ENCODE measurements at regions not wholly inside any gene's neighbourhood (a gene's known extent, or its start where the extent isn't known, plus 50 kb on each side); places are given as distances from the start of the nearest gene placed in this dataset.

DNA sequence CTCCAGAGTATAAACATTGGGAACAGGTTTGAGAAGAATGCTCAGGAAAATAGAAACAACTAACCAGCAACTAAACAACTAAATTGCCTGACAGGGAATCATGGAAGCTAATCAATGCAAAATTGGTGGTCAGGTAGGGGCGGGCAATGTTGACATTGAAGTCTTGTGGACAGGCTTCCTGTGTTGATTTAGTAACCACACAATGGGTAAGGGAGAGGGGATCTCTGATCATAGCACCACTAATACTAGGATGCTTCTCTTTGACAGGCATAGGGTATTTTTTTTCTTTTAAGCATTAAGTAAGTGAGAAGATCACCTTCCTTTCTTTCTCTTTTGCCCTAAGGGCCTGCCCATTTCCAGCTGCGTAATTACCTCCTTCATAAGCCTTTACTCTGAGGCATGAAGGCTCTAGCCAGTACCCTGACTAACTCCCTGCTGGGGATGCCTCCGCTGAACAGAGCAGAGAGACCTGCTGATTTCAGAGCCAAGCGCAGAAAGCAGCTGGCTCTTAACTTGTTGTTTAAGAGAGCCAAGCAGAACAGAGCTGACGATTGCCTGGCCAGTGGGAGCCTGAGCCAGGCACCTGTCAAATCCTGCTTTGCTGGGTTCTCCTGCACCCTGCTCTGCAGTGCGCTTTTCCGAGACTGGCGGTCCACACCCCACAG, 118.7 kb downstream of the BMP2 start:
- no peak for DNase-seq (ENCODE audit: low spot score)

DNA sequence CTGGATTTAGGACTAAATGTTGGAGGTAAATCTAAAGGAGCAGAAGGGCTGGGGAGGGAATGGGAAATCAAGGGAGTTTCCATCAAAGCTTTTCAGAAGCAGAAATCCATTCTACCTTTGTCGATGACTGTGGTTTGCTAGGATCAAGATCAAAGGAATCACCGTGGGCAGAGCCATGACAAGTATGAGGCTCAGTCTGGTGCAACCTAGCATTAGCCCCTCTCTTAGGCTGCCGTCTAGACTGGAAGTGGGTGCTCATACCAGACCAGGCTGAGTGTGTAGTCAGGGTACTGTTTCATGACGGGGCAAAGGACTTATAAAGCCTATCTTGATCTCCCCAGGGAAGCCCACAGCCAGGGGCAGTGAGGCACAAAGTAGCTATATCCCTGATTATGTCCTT, 120.5 kb downstream of the BMP2 start:
- DNase-seq (ENCODE audit: low spot score): no peak

- no peak for DNase-seq (ENCODE audit: low spot score)
Observed at GRCh38 chr20:6888736-6889395, 121.4 kb downstream of the BMP2 start.

- no peak for DNase-seq (ENCODE audit: low spot score)
Observed at GRCh38 chr20:6892724-6893123, 125.2 kb downstream of the BMP2 start.

- no peak for DNase-seq (ENCODE audit: low spot score)
Observed at GRCh38 chr20:6898928-6899327, 131.4 kb downstream of the BMP2 start.

- DNase-seq (ENCODE audit: low spot score): no peak
Observed at GRCh38 chr20:6906871-6907270, 139.4 kb downstream of the BMP2 start.

DNA sequence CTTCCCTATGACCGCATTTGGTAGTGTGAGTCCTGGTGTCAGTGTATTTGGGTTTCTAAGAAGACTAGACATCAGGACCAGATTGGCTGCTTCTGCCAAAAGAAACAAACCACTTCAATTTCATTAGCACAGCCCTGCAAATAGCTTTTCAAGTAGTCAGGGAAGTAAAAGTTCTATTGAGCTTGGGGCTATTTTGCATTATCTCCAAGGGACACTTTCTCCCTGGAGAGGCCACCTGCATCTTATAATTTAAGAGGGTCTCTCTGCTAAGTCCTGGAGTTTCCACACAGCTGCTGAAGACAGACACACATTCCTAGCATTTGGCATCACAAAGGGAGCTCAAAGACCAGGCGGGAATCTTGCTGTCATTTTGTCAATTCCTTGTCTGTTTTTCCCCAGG, 141.2 kb downstream of the BMP2 start:
- no peak for DNase-seq (ENCODE audit: low spot score)

GRCh38 chr20:6909608-6910007, 142.1 kb downstream of the BMP2 start:
- no peak for DNase-seq (ENCODE audit: low spot score)

- no peak for DNase-seq (ENCODE audit: low spot score)
Observed at GRCh38 chr20:6914986-6915385, 147.5 kb downstream of the BMP2 start.

GRCh38 chr20:6916938-6917337, 149.5 kb downstream of the BMP2 start:
- DNase-seq (ENCODE audit: low spot score): no peak

DNA sequence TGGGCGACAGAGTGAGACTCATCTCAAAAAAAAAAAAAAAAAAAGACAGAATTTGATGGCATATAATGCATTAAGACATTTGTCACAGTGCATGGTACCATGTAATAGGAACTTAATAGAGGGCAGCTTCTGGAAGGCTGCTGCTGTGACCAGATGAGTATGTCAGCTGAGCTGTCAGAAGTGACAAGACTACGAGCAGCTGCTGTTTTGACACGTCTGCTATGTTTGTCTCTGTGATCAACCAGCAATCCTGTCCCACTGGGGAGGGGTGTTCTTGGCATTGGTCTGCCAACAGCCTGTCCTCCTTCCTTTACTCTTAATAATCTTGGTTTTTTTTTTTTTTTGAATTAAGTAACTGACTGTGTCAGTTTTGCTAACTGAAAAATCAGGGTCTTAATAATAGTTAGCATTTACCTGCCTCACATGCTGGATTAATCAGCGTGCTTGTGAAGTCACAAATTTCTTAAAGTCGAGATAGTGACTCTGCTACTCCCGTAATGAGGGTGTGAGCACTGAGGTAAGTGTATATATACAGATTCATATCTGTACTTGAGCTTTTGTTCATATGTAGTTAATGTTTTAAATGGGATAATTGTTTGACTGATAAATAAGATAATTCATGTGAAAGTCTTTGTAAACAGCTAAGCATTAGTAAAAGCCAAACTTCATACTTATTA, 152.4 kb downstream of the BMP2 start:
- no peak for DNase-seq (ENCODE audit: low spot score)

GRCh38 chr20:6920991-6921613, 153.6 kb downstream of the BMP2 start:
- DNase-seq (ENCODE audit: low spot score): no peak

- DNase-seq (ENCODE audit: low spot score): no peak
Observed at GRCh38 chr20:6921717-6922386, 154.4 kb downstream of the BMP2 start.

- DNase-seq (ENCODE audit: low spot score): no peak
Observed at GRCh38 chr20:6924681-6925080, 157.2 kb downstream of the BMP2 start.

GRCh38 chr20:6925744-6926278, 158.3 kb downstream of the BMP2 start:
- DNase-seq (ENCODE audit: low spot score): no peak

GRCh38 chr20:6940048-6940447, 172.6 kb downstream of the BMP2 start:
- DNase-seq (ENCODE audit: low spot score): no peak

DNA sequence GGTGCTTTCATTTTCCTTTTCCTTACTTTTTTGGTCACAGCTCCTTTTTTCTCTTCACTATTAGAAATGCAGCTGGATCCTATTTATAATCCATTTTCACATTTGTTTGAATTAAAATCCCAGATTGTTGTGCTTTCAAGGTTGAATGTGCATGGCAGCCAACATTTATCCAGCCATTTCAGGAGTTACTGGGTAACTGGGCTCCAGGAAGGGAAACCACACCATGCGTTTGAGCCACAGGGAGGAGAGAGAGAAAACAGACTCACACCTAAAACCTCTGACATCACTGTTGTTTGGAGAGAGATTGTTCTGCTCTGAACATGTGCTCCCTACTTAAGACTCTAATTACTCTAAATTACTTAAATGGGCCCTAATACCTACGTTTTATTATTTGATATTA, 173.4 kb downstream of the BMP2 start:
- no peak for DNase-seq (ENCODE audit: low spot score)

DNA sequence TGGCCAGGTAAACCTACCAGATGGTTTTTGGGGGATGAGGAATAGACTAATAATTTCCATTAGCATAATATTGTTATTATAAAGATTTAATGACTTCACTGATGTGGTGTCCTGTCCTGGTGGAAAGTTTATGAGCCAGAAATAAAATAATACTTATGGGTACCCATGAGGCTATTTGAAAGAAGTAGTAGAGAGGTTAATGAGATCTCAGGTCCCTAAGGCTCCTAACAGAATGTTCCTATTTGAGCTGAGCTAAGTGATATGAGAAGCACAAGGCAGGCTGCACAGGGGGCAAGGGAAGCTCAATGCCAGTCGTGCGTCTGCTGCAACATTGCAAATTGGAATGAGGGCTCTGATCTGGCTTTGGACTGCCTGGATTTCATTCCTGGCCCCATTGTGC, 174.1 kb downstream of the BMP2 start:
- DNase-seq (ENCODE audit: low spot score): no peak

- no peak for DNase-seq (ENCODE audit: low spot score)
Observed at GRCh38 chr20:6942266-6942665, 174.8 kb downstream of the BMP2 start.

- DNase-seq (ENCODE audit: low spot score): no peak
Observed at GRCh38 chr20:6944292-6944691, 176.8 kb downstream of the BMP2 start.

- DNase-seq (ENCODE audit: low spot score): no peak
Observed at GRCh38 chr20:6953611-6954010, 186.1 kb downstream of the BMP2 start.

DNA sequence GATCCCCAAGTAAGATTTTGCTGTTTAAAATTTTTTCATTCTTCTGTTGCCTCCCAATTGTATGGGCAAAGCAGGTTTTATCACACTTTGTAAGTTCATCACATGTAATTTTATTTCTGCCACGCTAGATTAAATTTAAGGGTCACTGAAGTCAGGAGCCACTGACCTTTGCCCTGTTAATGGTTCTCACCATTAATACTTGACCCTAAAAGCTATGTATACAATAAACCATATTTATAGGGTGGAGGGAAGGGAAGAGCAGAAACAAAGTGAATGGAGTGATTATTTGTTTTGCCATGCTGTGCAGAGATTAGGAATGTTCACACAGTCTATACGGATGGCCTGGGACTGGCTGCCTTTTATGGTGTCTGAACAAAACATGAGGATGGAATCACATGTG, 186.7 kb downstream of the BMP2 start:
- DNase-seq (ENCODE audit: low spot score): no peak
